ENCODE measurements at regions not wholly inside any gene's neighbourhood (a gene's known extent, or its start where the extent isn't known, plus 50 kb on each side); places are given as distances from the start of the nearest gene placed in this dataset.

- no peak for DNase-seq
Observed at GRCh38 chr17:71109697-71110096, 940.4 kb downstream of the KCNJ2 start.

DNA sequence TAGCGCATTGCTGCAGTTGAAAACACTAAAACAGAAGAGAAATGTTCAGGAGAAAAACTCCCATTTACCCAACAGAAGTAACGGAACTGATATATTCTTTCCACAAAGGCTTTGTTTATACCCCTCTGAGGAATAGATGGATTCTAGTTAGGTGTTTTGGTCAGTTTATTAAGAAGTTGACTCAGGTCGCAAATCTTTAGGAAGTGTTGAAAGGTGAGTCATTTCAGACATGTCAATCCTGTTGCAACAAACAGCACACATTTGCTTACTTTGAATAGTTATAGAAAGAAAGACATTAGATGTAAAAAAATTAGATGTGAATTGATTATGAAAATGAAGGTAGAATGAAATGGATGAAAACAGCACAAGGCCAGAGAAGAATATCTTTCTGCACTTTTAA lies 941.0 kb downstream of the KCNJ2 start:
- DNase-seq, result no peak

DNA sequence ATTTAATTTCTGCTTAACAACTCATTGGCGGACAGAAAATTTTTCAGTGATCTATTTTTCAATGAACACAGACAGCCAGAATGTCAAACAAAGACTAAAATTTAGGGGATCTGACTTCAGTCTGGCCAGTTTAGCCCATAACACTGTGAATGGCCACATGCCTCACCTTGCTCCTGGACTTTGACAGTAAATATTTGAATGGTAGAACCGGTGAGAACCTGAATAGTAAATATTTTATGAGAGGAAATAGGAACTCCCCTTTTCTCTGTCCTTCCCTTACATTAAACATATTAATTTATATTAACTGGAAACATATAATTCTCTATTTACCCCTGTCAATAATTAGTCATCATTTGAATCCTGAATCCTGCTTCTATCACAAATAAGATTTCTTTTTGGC lies 942.1 kb downstream of the KCNJ2 start:
- DNase-seq, result no peak

- DNase-seq, result no peak
Observed at GRCh38 chr17:71111934-71112333, 942.6 kb downstream of the KCNJ2 start.

DNA sequence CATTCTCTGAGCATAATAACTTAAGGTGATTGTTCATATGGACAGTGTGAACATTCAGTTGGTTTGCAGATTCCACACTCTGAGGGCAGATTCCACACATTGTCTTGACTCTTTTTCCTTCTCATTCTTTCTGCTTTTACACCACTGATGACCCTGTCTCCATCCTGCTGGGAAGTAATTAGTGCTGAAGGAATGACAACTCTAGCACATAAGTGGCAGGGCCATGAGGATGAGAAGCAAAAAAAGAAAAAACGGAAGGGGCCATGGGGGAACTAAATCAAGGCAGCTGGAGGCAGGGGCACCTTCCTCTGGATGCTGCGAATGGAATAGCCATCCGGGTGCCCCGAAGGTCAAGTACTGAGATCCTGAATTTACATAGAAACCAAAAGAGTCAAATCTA lies 944.0 kb downstream of the KCNJ2 start:
- no peak for DNase-seq

DNA sequence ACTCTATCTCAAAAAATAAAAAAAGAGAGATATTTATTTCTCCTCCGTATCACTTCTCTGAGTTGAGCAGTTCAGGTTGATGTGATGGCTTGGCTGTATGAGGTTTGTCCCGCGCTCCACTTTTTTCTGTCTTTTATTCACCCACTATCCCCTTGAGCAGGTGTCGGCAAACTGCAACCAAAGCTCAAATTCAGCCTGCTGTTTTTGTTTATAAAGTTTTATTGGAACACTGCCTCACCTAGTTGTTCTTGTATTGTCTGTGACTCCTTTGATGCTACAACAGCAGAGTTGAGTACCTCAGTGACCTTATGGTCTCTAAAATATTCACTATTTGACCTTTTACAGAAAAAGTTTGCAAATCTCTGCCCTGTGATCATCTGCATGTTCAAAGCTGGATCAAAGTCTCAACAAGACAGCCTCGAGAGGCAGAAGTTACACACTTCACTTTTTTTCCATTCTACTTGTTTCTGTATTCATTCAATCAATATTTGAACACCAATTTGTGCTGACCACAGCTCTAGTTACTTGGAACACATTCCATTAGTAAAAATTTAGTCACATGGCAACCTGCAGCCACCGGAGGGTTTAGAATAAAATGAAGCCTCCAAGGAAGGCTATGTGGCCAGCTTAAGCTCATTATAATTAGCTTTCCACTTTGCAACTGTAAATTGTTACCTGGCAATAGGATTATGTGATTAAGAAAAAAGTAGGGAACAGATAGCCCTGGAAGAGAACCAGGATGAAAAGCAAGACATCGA lies 945.8 kb downstream of the KCNJ2 start:
- no peak for DNase-seq

DNA sequence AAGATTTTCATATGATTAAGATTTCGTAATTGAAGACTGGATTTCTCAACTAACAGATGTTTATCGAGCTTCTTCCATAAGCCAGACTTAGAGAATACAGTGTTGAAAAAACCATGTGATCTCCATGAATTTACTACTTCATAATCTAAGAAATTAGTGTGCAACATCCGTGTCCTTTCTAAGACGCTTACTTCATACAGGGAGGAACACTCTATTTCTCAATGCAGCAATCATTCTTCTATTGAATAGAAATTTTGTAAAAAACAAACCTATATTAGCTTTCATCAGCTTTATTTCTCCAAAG lies 946.3 kb downstream of the KCNJ2 start:
- DNase-seq, result no peak

DNA sequence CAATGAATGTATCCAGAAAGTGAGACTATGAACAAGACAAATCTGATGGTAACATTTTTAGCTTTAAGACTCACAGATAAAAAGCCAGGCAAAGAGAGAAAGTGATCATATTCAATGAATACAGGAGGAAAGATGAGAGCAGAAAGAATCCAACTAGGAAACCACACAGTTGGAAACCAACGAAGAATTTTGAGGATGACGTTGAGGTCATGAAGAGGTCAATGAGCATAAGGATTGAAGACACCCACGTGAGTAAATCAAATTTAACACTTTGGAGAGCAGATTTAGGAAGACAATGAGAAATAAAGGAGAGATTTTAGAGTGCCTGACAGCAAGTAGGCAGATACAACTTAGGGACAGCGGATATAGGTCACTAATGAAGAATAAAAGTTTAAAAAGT lies 948.1 kb downstream of the KCNJ2 start:
- no peak for DNase-seq

- no peak for DNase-seq
Observed at GRCh38 chr17:71118039-71118438, 948.7 kb downstream of the KCNJ2 start.

DNA sequence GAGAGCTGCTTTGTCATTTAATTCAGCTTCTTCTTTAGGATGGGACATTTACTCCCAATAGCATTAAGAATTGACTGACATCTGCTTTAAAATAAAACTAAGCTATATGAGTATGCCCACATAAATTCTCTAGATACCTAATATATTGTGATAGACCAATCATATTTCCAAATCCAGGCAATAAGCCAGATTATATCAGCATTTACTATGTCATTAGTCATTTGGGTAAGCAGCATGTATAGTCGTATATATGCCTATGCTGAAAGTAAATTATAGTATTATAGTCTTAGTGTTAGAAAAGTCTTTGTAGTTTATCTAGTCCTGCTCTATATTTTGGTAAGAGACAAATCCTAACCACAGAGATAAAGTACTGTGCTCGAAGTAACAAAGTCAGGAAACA lies 958.1 kb downstream of the KCNJ2 start:
- DNase-seq, result no peak

- no peak for DNase-seq
Observed at GRCh38 chr17:71142333-71142732, 973.0 kb downstream of the KCNJ2 start.

- DNase-seq, result no peak
Observed at GRCh38 chr17:71145486-71145885, 975.3 kb upstream of the SOX9 start.

DNA sequence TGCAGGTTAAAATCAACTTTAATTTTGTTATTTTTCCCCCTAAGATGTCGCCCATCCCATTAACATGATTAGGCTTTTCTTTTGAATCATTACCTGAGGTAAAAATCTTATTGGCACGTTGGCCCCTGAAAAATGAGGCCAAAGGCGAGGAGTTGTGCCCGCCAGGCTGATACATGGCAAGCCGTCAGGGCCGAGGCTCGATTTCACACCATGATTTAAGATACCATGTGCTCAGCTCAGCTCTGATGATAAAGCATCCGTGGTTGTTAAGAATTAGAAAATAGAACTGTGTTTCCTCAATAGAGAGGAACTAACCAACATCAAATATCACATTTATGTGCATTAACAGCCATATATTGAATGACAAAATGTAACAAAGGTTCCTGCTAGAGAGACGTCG lies 972.9 kb upstream of the SOX9 start:
- no peak for DNase-seq

- no peak for DNase-seq
Observed at GRCh38 chr17:71149607-71150006, 971.2 kb upstream of the SOX9 start.

DNA sequence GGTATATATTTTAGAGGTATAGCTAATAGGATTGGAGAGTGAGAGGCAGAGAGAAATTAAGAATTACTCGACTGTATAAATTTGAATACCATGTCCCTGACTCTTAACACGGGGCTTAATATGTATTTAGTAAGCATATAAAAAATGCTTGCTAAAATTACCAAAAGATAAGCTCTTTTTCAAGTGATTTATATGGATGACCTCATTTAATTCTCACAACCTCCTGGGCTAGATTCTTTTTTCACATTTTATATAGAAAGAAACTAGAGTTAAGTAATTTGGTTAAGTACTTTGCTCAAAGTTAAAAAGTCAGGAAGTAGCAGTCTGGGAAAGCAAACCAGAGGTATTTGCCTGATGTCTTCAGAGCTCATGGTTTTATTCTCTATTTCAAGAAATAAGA lies 963.5 kb upstream of the SOX9 start:
- DNase-seq, result no peak

DNA sequence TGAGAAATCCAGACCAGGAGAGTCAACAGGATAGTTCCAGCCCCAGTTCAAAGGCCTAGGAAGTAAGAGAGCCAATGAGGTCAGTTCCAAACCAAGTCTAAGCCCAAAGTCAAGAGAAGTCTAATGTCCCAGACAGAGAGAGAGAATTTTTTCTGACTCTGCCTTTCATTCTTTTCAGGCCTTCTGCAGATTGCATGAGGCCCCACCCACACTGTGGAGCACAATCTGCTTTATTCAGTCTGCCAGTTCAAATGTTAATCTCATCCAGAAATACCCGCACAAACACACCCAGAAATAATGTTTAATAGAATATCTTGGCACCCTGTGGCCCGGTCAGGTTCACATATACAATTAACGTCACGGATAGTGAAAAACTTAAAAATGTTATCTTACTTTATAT lies 962.4 kb upstream of the SOX9 start:
- no peak for DNase-seq

DNA sequence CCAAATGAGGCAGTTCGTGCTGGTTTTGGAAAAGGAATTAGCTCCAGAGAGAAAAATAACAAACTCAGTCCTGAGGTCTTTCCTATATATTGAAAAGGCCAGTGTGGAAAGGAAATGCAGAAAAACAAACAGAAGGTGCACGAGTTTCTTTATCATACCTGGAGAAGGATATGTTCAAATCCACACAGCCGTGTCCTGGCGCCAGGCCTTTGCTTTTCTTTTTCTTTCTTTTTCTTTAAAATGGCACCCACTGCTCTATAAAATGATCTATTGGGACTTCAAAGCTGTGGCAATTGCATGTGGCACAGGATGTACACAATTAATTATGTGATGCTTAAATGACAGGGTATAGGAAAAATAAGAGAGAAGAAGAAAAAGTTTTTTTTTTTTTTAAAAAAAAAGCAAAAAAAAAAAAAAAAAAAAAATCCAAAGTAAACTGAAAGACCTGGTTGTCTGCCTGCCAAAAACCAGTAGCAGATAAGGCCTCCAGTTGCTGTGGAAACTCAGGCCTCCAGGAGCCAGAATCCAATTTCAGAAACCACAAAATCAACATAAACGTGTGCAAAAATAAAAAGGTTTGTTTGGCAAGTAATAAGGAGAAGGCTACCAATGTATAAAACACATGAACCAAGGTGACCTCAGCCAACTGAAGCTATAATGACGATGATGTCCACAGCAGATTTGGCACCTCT lies 957.6 kb upstream of the SOX9 start:
- DNase-seq, result no peak

DNA sequence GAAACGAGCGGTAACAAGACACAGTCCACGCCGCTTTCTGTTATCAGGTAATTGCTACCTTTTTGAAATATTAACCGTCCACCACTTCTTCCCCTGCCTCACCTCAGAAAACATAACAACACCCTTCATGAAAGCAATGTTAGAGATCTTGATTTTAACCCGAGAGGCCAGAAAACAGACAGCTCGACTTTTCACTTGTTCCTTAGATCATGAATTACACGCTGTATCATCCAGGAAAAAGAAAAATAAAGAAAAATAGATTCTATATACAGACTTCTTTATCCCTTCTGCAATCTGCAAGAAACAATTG lies 957.1 kb upstream of the SOX9 start:
- no peak for DNase-seq

DNA sequence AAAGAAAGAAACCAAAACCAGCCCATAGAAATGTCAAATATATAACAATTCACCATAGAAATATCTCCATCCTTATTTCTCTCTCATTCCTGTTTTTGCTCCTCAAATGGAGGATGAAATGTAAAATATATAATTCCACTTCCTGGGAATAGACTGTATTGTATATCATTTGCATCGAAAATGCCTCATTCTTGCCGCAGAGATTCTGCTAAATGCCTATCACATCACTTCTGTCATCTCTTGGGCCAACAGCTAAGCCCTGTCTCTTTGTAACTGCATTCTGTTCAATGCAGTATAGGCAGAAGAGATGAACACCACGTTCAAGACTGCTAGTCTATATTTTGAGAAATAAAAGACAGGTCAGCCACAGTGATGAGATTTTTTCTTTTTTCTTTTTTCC lies 956.3 kb upstream of the SOX9 start:
- DNase-seq, result no peak

- DNase-seq, result no peak
Observed at GRCh38 chr17:71166311-71166710, 954.5 kb upstream of the SOX9 start.

GRCh38 chr17:71168053-71168741 lies 952.6 kb upstream of the SOX9 start:
- no peak for DNase-seq

- no peak for DNase-seq
Observed at GRCh38 chr17:71170070-71170469, 950.8 kb upstream of the SOX9 start.

DNA sequence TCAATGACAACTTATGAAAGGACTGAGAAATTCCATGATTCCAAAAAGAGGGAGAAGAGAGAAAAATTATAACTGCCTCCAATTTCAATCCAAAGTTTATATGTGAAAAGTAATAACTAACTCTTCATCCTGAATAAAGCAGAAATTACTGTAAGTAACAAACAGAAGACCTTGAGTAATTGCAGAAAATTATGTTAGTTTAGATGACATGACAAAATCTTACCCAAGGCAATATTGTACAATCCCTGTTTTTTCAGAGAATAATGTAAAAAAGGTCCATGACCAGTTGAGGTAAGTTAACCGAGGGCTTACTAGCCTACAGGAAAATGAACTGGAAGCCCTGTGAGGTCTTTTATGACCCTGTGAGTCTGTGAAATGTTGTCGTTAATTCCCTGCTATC lies 949.5 kb upstream of the SOX9 start:
- no peak for DNase-seq

DNA sequence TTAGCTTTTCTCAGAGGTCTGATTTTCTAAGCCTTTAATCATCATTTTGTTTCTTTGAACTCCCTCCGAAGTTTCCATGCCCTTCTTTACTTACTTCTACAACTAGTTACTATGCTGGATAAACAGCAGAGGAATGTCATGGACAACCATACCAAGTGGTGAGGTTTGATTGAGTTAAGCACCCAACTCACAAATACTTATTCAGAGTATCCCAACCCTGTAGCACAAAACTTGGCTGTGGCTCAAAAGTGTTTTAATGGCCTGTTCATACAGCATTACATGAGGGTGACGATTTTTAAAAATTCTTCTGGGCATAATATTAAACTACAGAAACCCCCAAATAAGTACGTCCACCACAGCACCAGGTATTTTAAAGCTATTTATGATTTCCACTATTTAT lies 946.8 kb upstream of the SOX9 start:
- DNase-seq, result no peak

DNA sequence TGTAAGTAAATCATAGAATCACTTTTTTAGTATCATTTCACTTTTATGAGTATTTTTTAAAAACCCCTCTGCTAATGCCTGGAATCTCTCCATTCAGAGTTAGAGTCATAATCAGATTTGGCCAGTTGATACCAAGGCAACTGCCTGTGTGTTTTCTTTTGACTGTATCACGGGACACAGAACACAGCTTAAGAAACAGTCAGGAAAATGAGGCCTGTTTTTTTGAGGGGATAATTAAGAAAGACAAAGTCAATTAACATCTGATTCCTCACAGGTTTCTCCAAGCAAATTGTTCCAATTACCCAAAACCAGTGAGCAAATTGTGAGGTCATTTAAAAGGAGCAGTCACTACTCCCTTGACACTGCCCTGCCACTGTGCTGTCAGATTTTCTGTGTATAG lies 944.5 kb upstream of the SOX9 start:
- no peak for DNase-seq

Measured in hematopoietic multipotent progenitor cell treated with erythropoietin and hydrocortisone succinate and interleukin-3 and kit ligand, for 4 days (in vitro differentiated cells).